Trophoblast cell (in vitro differentiated cells and primary cell): ENCODE measurements at regions not wholly inside any gene's neighbourhood (a gene's known extent, or its start where the extent isn't known, plus 50 kb on each side); places are given as distances from the start of the nearest gene placed in this dataset.

ENCODE experiments used
- DNase-seq, 2 donors: peaks; one replicate each; pipeline ENCODE4 v3.0.0-alpha.2; 2016
- H2AFZ ChIP-seq: 2 replicates; pipeline ENCODE4 v1.6.1; 2013; ENCODE audit warnings: low read length, moderate library complexity, mild to moderate bottlenecking; ENCODE audit not compliant: insufficient read depth, poor library complexity
- H2AK5ac ChIP-seq: 2 replicates; pipeline ENCODE4 v1.6.1; 2013; ENCODE audit warnings: mild to moderate bottlenecking, low read length
- H2BK120ac ChIP-seq: 2 replicates; pipeline ENCODE4 v1.6.1; 2013; ENCODE audit warnings: low read length, mild to moderate bottlenecking, moderate library complexity; ENCODE audit not compliant: insufficient read depth, poor library complexity
- H2BK12ac ChIP-seq: 2 replicates; pipeline ENCODE4 v1.6.1; 2013; ENCODE audit warnings: mild to moderate bottlenecking, low read length, moderate library complexity
- H2BK5ac ChIP-seq: 2 replicates; pipeline ENCODE4 v1.6.1; 2013; ENCODE audit warnings: low read length, low read depth, moderate library complexity, mild to moderate bottlenecking; ENCODE audit not compliant: poor library complexity
- H3K14ac ChIP-seq: 2 replicates; pipeline ENCODE4 v1.6.1; 2013; ENCODE audit warnings: mild to moderate bottlenecking, low read length
- H3K18ac ChIP-seq: 2 replicates; pipeline ENCODE4 v1.6.1; 2013; ENCODE audit warnings: mild to moderate bottlenecking, low read length
- H3K23ac ChIP-seq: 2 replicates; pipeline ENCODE4 v1.6.1; 2013; ENCODE audit warnings: low read length
- H3K27ac ChIP-seq: 2 replicates; pipeline ENCODE4 v1.5.1; 2013; ENCODE audit warnings: low read depth, mild to moderate bottlenecking, inconsistent platforms, low read length, moderate library complexity
- H3K27me3 ChIP-seq: 2 replicates; pipeline ENCODE4 v1.6.1; 2013; ENCODE audit warnings: inconsistent platforms, mild to moderate bottlenecking, low read length, moderate library complexity; ENCODE audit not compliant: insufficient read depth
- H3K36me3 ChIP-seq, 2 experiments: 1 replicate in 1 of 2; 2 replicates in 1 of 2; pipeline ENCODE4 v1.6.1; 2013; ENCODE audit warnings: low read length in 2 of 2, mild to moderate bottlenecking in 2 of 2, moderate library complexity in 1 of 2; ENCODE audit not compliant: insufficient read depth in 2 of 2, control insufficient read depth in 1 of 2
- H3K4ac ChIP-seq: 2 replicates; pipeline ENCODE4 v1.6.1; 2013; ENCODE audit warnings: low read depth, mild to moderate bottlenecking, low read length, moderate library complexity
- H3K4me1 ChIP-seq, 2 experiments: 1 replicate in 1 of 2; 2 replicates in 1 of 2; pipeline ENCODE4 v1.6.1; 2013; ENCODE audit warnings: low read length in 2 of 2, mild to moderate bottlenecking in 2 of 2, moderate library complexity in 1 of 2; ENCODE audit not compliant: insufficient read depth in 2 of 2, control insufficient read depth in 1 of 2
- H3K4me2 ChIP-seq: 2 replicates; pipeline ENCODE4 v1.6.1; 2013; ENCODE audit warnings: inconsistent platforms, mild to moderate bottlenecking, low read length, moderate library complexity
- H3K4me3 ChIP-seq: 2 replicates; pipeline ENCODE4 v1.5.1; 2013; ENCODE audit warnings: mild to moderate bottlenecking, low read depth, low read length, inconsistent platforms
- H3K79me1 ChIP-seq: one replicate; pipeline ENCODE4 v1.6.1; 2013; ENCODE audit warnings: low read length
- H3K79me2 ChIP-seq: 2 replicates; pipeline ENCODE4 v1.6.1; 2013; ENCODE audit warnings: low read length, mild to moderate bottlenecking; ENCODE audit not compliant: control insufficient read depth, insufficient read depth, poor library complexity
- H3K9ac ChIP-seq: 2 replicates; pipeline ENCODE4 v1.6.1; 2013; ENCODE audit warnings: mild to moderate bottlenecking, low read length
- H3K9me3 ChIP-seq: 2 replicates; pipeline ENCODE4 v1.6.1; 2013; ENCODE audit warnings: low read depth, mild to moderate bottlenecking, control low read depth, inconsistent platforms, low read length; ENCODE audit not compliant: insufficient read depth
- H4K12ac ChIP-seq: 2 replicates; pipeline ENCODE4 v1.6.1; 2013; ENCODE audit warnings: low read depth, mild to moderate bottlenecking, low read length, moderate library complexity
- H4K8ac ChIP-seq: 2 replicates; pipeline ENCODE4 v1.6.1; 2013; ENCODE audit warnings: low read depth, mild to moderate bottlenecking, low read length, moderate library complexity
- H4K91ac ChIP-seq: one replicate; pipeline ENCODE4 v1.6.1; 2013; ENCODE audit warnings: low read depth, mild to moderate bottlenecking, low read length, moderate library complexity
- WGBS: extraction: QIAGEN DNeasy Blood & Tissue Kit; methylation state at CpG from one replicate; pipeline ENCODE4 v1.1.7; 2013; ENCODE audit warnings: missing lambda C conversion rate; ENCODE audit not compliant: insufficient read length, insufficient coverage; ENCODE audit errors: extremely low coverage; 5-methylcytosine and 5-hydroxymethylcytosine counted together

DNA sequence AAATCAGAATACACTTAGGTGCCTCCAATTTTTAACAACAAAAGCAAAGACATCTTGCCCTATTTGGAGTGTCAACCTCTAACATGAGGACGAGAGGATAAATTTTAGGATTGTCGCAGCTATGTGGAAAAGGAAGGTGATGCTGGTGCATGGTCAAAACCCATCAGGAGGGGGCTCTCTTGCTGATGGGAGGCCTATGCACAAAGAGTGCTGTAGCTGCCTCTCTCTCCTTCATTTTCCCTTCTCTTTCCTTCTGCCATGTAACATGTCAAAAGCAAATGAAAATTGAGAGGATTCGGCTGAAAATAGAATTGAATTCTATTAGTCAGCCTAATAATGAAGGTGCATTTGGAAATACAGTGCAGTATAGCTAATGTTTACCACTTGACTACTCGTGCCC lies 578.7 kb upstream of the ZNF462 start:
- H3K14ac ChIP-seq, result no peak overlapping the region
- no peak overlapping the region for H4K8ac ChIP-seq
- H2BK5ac ChIP-seq, result no peak overlapping the region
- no peaks in the 10 kb centered on the region for H3K27me3 ChIP-seq
- no peak overlapping the region for H2BK120ac ChIP-seq
- no CpG with 5 or more reads among the region's 4 CpGs for whole genome bisulfite sequencing
- H3K4me3 ChIP-seq, result no peak overlapping the region
- no peak overlapping the region for H2BK12ac ChIP-seq
- no peak overlapping the region for H4K91ac ChIP-seq
- no peaks in the 10 kb centered on the region for H3K79me2 ChIP-seq
- no peak overlapping the region for H3K9ac ChIP-seq
- DNase-seq, result peak in 1 of 2 donors; percentile 12
- H3K27ac ChIP-seq, result no peak overlapping the region
- H4K12ac ChIP-seq, result no peak overlapping the region
- peaks cover 2% of the 10 kb centered on the region in 2 experiments for H3K4me1 ChIP-seq
- H3K79me1 ChIP-seq, result peaks cover 4% of the 10 kb centered on the region
- H3K4me2 ChIP-seq, result no peak overlapping the region
- no peaks in the 10 kb centered on the region for H3K36me3 ChIP-seq
- H2AK5ac ChIP-seq, result no peak overlapping the region
- no peak overlapping the region for H3K4ac ChIP-seq
- no peak overlapping the region for H3K23ac ChIP-seq
- no peak overlapping the region for H2AFZ ChIP-seq
- H3K18ac ChIP-seq, result no peak overlapping the region
- H3K9me3 ChIP-seq, result no peaks in the 10 kb centered on the region

DNA sequence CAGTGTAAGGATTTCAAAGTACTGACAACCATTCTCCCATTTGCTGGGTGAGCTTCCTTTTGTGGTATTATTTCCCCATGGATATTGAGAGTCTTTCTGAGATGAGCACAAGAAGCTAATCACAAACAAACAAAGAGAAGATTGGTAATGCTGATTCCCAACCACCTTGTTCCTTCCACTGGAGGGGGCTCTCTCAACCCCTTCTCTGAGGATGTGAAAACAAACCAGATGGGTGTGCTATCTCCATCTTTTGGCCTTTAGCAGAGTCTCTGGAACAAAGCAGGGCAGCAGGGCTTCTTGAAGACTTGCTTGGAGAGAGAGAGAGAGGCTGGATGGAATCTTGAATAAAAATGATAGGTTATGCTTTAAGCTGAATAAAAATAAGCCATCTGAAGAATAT lies 576.7 kb upstream of the ZNF462 start:
- no peak overlapping the region for H3K14ac ChIP-seq
- no peak overlapping the region for H4K91ac ChIP-seq
- DNase-seq, result no peak
- no peaks in the 10 kb centered on the region for H3K9me3 ChIP-seq
- no peak overlapping the region for H3K18ac ChIP-seq
- H2AFZ ChIP-seq, result no peak overlapping the region
- H4K12ac ChIP-seq, result no peak overlapping the region
- no peak overlapping the region for H4K8ac ChIP-seq
- no peak overlapping the region for H2BK12ac ChIP-seq
- peaks cover 2% of the 10 kb centered on the region in 2 experiments for H3K4me1 ChIP-seq
- no peak overlapping the region for H3K4me3 ChIP-seq
- no peaks in the 10 kb centered on the region for H3K36me3 ChIP-seq
- H3K79me1 ChIP-seq, result peaks cover 4% of the 10 kb centered on the region
- H3K27ac ChIP-seq, result no peak overlapping the region
- no peak overlapping the region for H2BK120ac ChIP-seq
- H2AK5ac ChIP-seq, result no peak overlapping the region
- no peak overlapping the region for H3K4ac ChIP-seq
- no peaks in the 10 kb centered on the region for H3K27me3 ChIP-seq
- H2BK5ac ChIP-seq, result no peak overlapping the region
- no peak overlapping the region for H3K23ac ChIP-seq
- no peaks in the 10 kb centered on the region for H3K79me2 ChIP-seq
- no peak overlapping the region for H3K9ac ChIP-seq
- H3K4me2 ChIP-seq, result no peak overlapping the region

DNA sequence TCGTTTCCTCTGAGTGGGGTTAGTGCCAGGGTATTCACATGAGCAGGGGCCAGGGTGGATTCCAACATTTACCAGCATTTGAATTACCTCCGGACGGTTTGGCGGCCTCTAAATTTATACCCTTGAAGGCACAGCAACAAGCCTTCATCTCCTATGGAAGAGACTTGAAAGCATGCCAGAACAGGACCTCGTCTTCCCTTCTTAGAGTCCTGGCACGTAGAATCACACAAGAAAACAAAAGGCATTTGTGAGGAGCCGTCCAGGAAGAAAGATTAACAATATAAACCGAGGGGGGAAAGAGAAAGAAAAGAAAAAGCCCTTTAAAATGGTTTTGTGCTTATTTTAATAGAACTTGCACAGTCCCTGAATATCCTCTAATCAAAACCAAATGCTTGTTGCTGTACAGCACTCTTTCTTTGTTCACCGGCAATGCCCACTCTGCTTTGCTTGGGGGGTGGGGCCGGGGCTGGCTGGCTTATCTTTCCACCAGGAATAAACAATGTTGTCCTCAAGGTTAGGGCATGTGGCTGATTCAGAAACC lies 575.8 kb upstream of the ZNF462 start:
- Histone ChIP-seq H2BK5ac (peak overlapping the region; percentile 34), H3K79me1 (peaks cover 4% of the 10 kb centered on the region)
- WGBS, result no CpG with 5 or more reads among the region's 10 CpGs

DNA sequence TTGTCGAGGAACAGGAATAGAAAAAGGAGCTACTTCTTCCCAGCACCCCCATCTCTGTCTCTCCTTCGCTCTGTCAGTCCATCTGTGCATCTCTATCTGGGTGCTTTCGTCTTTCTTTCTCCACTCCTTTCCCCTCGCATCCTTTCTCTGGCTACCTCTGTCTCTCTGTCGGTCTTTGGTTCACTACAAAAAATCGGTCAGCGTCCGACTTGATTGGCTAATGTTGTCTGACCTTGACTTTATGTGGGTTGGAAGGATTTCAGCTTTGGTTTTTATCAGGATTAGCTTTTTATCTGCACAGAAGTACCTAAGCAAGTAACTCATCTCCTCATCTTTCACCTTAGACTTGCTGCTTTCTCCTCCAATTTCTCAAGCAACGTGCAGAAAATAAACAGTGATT lies 575.2 kb upstream of the ZNF462 start:
- Histone ChIP-seq H3K23ac (no peak overlapping the region), H3K79me2 (no peaks in the 10 kb centered on the region), H3K79me1 (peaks cover 4% of the 10 kb centered on the region), H3K4me2 (no peak overlapping the region), H3K4me1 (peaks cover 2% of the 10 kb centered on the region in 2 experiments), H2BK12ac (peak overlapping the region; percentile 70), H3K4ac (no peak overlapping the region), H3K27me3 (no peaks in the 10 kb centered on the region), H3K14ac (no peak overlapping the region), H2AFZ (no peak overlapping the region), H3K18ac (no peak overlapping the region), H3K9ac (no peak overlapping the region), H3K27ac (no peak overlapping the region), H2BK5ac (no peak overlapping the region), H3K36me3 (no peaks in the 10 kb centered on the region), H4K8ac (no peak overlapping the region), H3K9me3 (no peaks in the 10 kb centered on the region), H2AK5ac (peak overlapping the region; percentile 3), H3K4me3 (no peak overlapping the region), H4K91ac (peak overlapping the region; percentile 25), H4K12ac (no peak overlapping the region), H2BK120ac (no peak overlapping the region)
- no peak for DNase-seq
- no CpG with 5 or more reads among the region's 9 CpGs for WGBS

More for the DNA sequence above, 575.8 kb upstream of the ZNF462 start:
- H3K4me2 ChIP-seq, result no peak overlapping the region
- H2BK12ac ChIP-seq, result peak overlapping the region; percentile 96
- H3K4ac ChIP-seq, result peak overlapping the region; percentile 44
- no peak overlapping the region for H3K23ac ChIP-seq
- no peak overlapping the region for H2AK5ac ChIP-seq
- H4K12ac ChIP-seq, result no peak overlapping the region
- no peak for DNase-seq
- no peaks in the 10 kb centered on the region for H3K9me3 ChIP-seq
- peaks cover 2% of the 10 kb centered on the region in 2 experiments for H3K4me1 ChIP-seq
- no peak overlapping the region for H3K4me3 ChIP-seq
- peak overlapping the region; percentile 44 for H3K14ac ChIP-seq
- H3K18ac ChIP-seq, result peak overlapping the region; percentile 33
- no peaks in the 10 kb centered on the region for H3K27me3 ChIP-seq
- peak overlapping the region; percentile 88 for H4K91ac ChIP-seq
- no peak overlapping the region for H3K9ac ChIP-seq
- no peaks in the 10 kb centered on the region for H3K79me2 ChIP-seq
- no peaks in the 10 kb centered on the region for H3K36me3 ChIP-seq
- no peak overlapping the region for H2AFZ ChIP-seq
- H2BK120ac ChIP-seq, result peak overlapping the region; percentile 91
- peak overlapping the region; percentile 62 for H4K8ac ChIP-seq
- no peak overlapping the region for H3K27ac ChIP-seq
